Common myeloid progenitor, CD34-positive (primary cell): ENCODE measurements at regions not wholly inside any gene's neighbourhood (a gene's known extent, or its start where the extent isn't known, plus 50 kb on each side); places are given as distances from the start of the nearest gene placed in this dataset.

Source experiments
- CTCF ChIA-PET: fragments of 350-600 bp; sonication (Branson Sonifier 250); formaldehyde crosslinking; loops from one replicate; lab custom pipeline; 2021; ENCODE audit warnings: antibody characterized with exemption; lab: Charles Lee
- POLR2A ChIA-PET: fragments of 350-600 bp; sonication (Branson Sonifier 250); formaldehyde crosslinking; loops from one replicate; lab custom pipeline; 2021; ENCODE audit warnings: antibody characterized with exemption; lab: Charles Lee
- DNase-seq, 3 donors: peaks; one replicate each; pipeline versions ENCODE4 v3.0.0 to v3.0.0-alpha.2; 2013
- H3K27ac ChIP-seq, 2 experiments: 1 replicate in 1 of 2; 2 replicates in 1 of 2; pipeline ENCODE4 v1.7.0; 2013; ENCODE audit warnings: inconsistent platforms in 2 of 2, low read length in 2 of 2, mild to moderate bottlenecking in 2 of 2, low read depth in 1 of 2, moderate library complexity in 1 of 2; ENCODE audit not compliant: severe bottlenecking in 2 of 2, insufficient read depth in 1 of 2, poor library complexity in 1 of 2
- H3K27me3 ChIP-seq, 5 experiments: replicated peaks in 2 of 5; 1 replicate in 3 of 5; 2 replicates in 2 of 5; pipeline versions ENCODE4 v1.6.1 to v1.7.0; 2013; ENCODE audit warnings: low read length in 4 of 5, mild to moderate bottlenecking in 2 of 5, moderate library complexity in 2 of 5, inconsistent platforms in 1 of 5; ENCODE audit not compliant: insufficient read depth in 5 of 5, control insufficient read depth in 4 of 5
- H3K36me3 ChIP-seq, 4 experiments: 1 replicate in 2 of 4; 2 replicates in 2 of 4; pipeline versions ENCODE4 v1.6.1 to v1.7.0; 2013; ENCODE audit warnings: low read length in 3 of 4, control low read depth in 1 of 4, mild to moderate bottlenecking in 1 of 4; ENCODE audit not compliant: control insufficient read depth in 4 of 4, insufficient read depth in 4 of 4
- H3K4me1 ChIP-seq, 4 experiments: 1 replicate in 3 of 4; 2 replicates in 1 of 4; pipeline versions ENCODE4 v1.6.1 to v1.7.1; 2013; ENCODE audit warnings: low read length in 3 of 4, mild to moderate bottlenecking in 3 of 4, control low read depth in 1 of 4, inconsistent platforms in 1 of 4, moderate library complexity in 1 of 4; ENCODE audit not compliant: control insufficient read depth in 4 of 4, insufficient read depth in 4 of 4; ENCODE audit errors: control extremely low read depth in 1 of 4
- H3K4me3 ChIP-seq, 7 experiments: 1 replicate in 4 of 7; 2 replicates in 3 of 7; pipeline versions ENCODE4 v1.5.1 to v1.7.0; 2013; ENCODE audit warnings: mild to moderate bottlenecking in 7 of 7, low read length in 6 of 7, moderate library complexity in 6 of 7, inconsistent platforms in 2 of 7, low read depth in 2 of 7, control low read depth in 1 of 7; ENCODE audit not compliant: insufficient read depth in 4 of 7, control insufficient read depth in 1 of 7; ENCODE audit errors: extremely low read depth in 1 of 7
- H3K9me3 ChIP-seq, 5 experiments: 1 replicate in 4 of 5; 2 replicates in 1 of 5; pipeline versions ENCODE4 v1.6.1 to v1.7.1; 2013; ENCODE audit warnings: low read length in 4 of 5, mild to moderate bottlenecking in 2 of 5, inconsistent platforms in 1 of 5, low read depth in 1 of 5, moderate library complexity in 1 of 5; ENCODE audit not compliant: control insufficient read depth in 4 of 5, insufficient read depth in 2 of 5; ENCODE audit errors: control extremely low read depth in 1 of 5
- WGBS: methylation state at CpG from one replicate; pipeline ENCODE4 v1.1.5; 2013; ENCODE audit not compliant: insufficient coverage; 5-methylcytosine and 5-hydroxymethylcytosine counted together

DNA sequence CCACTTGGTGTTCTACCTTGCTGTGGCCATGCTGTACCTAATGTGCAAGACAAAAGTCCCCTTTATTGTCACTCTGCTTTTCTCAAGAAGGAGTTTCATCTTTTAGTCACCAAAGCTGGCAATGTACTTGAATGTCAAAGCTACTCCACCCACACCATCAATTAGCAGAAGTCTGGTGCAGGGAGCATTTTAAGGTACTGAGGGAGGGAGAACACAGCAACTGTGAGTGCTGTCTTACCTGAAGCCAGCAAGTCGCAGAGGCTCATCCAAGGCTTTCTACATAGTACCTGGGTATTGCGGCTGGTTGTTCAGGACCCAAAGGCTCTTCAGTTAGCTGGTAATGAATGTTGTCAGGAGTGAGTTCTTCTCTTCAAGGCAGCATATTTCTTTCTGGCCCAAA, 820.4 kb downstream of the OTOL1 start:
- Histone ChIP-seq H3K36me3 (no peaks in the 10 kb centered on the region), H3K27ac (no peak overlapping the region), H3K4me1 (no peaks in the 10 kb centered on the region), H3K9me3 (peaks cover 0 to 2% (median 0%) of the 10 kb centered on the region in 5 experiments), H3K27me3 (no peaks in the 10 kb centered on the region), H3K4me3 (no peak overlapping the region)
- WGBS = 100% methylated on average over 1 of the region's 2 CpGs
- ChIA-PET POLR2A (no interaction called here), CTCF (no interaction called here)
- DNase-seq = no peak

GRCh38 chr3:162328649-162329048, 832.0 kb downstream of the OTOL1 start:
- ChIA-PET CTCF (no interaction called here), POLR2A (no interaction called here)
- no peaks in the 10 kb centered on the region for H3K36me3 ChIP-seq
- H3K4me1 ChIP-seq = no peaks in the 10 kb centered on the region
- H3K4me3 ChIP-seq = no peak overlapping the region
- DNase-seq = no peak
- H3K27me3 ChIP-seq = no peaks in the 10 kb centered on the region
- H3K9me3 ChIP-seq = peaks cover 0 to 3% (median 2%) of the 10 kb centered on the region in 5 experiments
- no peak overlapping the region for H3K27ac ChIP-seq
- WGBS = no CpG with 5 or more reads among the region's 1 CpG

DNA sequence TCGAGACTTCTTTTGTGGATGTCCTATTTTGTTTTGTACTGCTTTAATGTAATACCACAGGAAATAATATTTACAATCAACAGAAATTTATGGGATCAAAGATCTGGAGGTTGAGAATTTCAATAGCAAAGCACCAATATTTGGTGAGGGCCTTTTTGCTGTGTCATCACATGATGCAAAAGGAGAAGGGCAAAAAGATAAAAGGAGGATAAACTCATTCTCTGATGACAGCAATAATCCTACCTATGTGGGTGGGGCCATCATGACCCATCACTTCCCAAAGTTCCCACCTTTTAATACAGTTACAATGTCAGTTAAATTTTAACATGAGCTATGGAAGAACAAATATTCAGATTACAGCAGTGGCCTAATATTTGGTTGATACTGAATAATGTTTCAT, 832.9 kb downstream of the OTOL1 start:
- no peak overlapping the region for H3K27ac ChIP-seq
- H3K4me1 ChIP-seq = no peaks in the 10 kb centered on the region
- POLR2A ChIA-PET = no interaction called here
- CTCF ChIA-PET = no interaction called here
- no peak overlapping the region for H3K4me3 ChIP-seq
- H3K36me3 ChIP-seq = no peaks in the 10 kb centered on the region
- H3K9me3 ChIP-seq = peaks cover 0 to 6% (median 3%) of the 10 kb centered on the region in 5 experiments
- no CpG with 5 or more reads among the region's 1 CpG for WGBS
- no peaks in the 10 kb centered on the region for H3K27me3 ChIP-seq
- DNase-seq = no peak

GRCh38 chr3:162332344-162332743, 835.7 kb downstream of the OTOL1 start:
- no peak overlapping the region for H3K27ac ChIP-seq
- H3K27me3 ChIP-seq = no peaks in the 10 kb centered on the region
- DNase-seq = no peak
- H3K36me3 ChIP-seq = no peaks in the 10 kb centered on the region
- no peaks in the 10 kb centered on the region for H3K4me1 ChIP-seq
- CTCF ChIA-PET = no interaction called here
- POLR2A ChIA-PET = no interaction called here
- WGBS = no CpG with 5 or more reads among the region's 3 CpGs
- peaks cover 0 to 8% (median 2%) of the 10 kb centered on the region in 5 experiments for H3K9me3 ChIP-seq
- H3K4me3 ChIP-seq = no peak overlapping the region

- peaks cover 0 to 7% (median 0%) of the 10 kb centered on the region in 4 experiments for H3K4me1 ChIP-seq
- CTCF ChIA-PET = no interaction called here
- H3K36me3 ChIP-seq = no peaks in the 10 kb centered on the region
- no peaks in the 10 kb centered on the region for H3K27me3 ChIP-seq
- POLR2A ChIA-PET = no interaction called here
- no peak overlapping the region for H3K4me3 ChIP-seq
- peaks cover 0 to 8% (median 2%) of the 10 kb centered on the region in 5 experiments for H3K9me3 ChIP-seq
- H3K27ac ChIP-seq = no peak overlapping the region
- DNase-seq = no peak
- WGBS = 95% methylated on average over 3 of the region's 3 CpGs
These were observed 837.9 kb downstream of the OTOL1 start for GRCh38 chr3:162334537-162334936.

GRCh38 chr3:162337630-162338029, 841.0 kb downstream of the OTOL1 start:
- no peaks in the 10 kb centered on the region for H3K36me3 ChIP-seq
- DNase-seq = no peak
- no peaks in the 10 kb centered on the region for H3K27me3 ChIP-seq
- peaks cover 0 to 6% (median 2%) of the 10 kb centered on the region in 5 experiments for H3K9me3 ChIP-seq
- WGBS = no CpG with 5 or more reads among the region's 1 CpG
- peaks cover 0 to 7% (median 0%) of the 10 kb centered on the region in 4 experiments for H3K4me1 ChIP-seq
- ChIA-PET POLR2A (no interaction called here), CTCF (no interaction called here)
- H3K4me3 ChIP-seq = no peak overlapping the region
- no peak overlapping the region for H3K27ac ChIP-seq

- ChIA-PET POLR2A (no interaction called here), CTCF (interaction anchor here (0.7 to 1.4 kb wide), 2 partner anchors 15 to 1366 kb away, joined by 4 to 5 read pairs; no protein-coding TSS in a partner anchor)
- peaks cover 0 to 6% (median 2%) of the 10 kb centered on the region in 5 experiments for H3K9me3 ChIP-seq
- no peak overlapping the region for H3K27ac ChIP-seq
- H3K27me3 ChIP-seq = no peaks in the 10 kb centered on the region
- H3K4me1 ChIP-seq = peaks cover 0 to 7% (median 0%) of the 10 kb centered on the region in 4 experiments
- no peaks in the 10 kb centered on the region for H3K36me3 ChIP-seq
- DNase-seq = peak; percentile 10 to 83 (median 81)
- H3K4me3 ChIP-seq = no peak overlapping the region
These were observed 841.9 kb downstream of the OTOL1 start for GRCh38 chr3:162338514-162338913.
